HG03175 (cell line): ENCODE measurements at regions not wholly inside any gene's neighbourhood (a gene's known extent, or its start where the extent isn't known, plus 50 kb on each side); places are given as distances from the start of the nearest gene placed in this dataset.

Source experiments
- ATAC-seq: cut with Tn5 transposase; IDR thresholded peaks from one replicate; pipeline ENCODE4 v1.9.1; 2021; ENCODE audit warnings: mild to moderate bottlenecking, moderate library complexity; ENCODE audit not compliant: unreplicated experiment

DNA sequence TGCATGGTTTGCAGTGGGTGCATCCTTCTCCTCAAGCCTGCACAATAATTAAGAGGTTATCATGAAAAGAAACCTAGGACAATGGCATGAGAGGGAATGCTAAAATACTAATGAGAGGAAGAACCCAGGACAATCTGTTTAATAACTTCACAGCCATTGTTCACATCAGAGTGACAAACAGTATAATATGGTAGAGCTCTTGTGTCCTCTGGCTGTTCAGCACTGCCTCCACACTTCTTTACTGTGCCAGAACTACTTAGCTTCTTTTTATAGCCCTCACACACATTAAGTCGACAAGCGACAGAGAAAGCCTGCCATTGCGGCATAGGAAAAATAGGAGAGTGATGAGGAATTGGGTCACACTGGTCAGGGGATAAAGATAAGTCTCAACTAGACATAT is 65.0 kb upstream of the MEIS2 start:
- ATAC-seq = no peak

DNA sequence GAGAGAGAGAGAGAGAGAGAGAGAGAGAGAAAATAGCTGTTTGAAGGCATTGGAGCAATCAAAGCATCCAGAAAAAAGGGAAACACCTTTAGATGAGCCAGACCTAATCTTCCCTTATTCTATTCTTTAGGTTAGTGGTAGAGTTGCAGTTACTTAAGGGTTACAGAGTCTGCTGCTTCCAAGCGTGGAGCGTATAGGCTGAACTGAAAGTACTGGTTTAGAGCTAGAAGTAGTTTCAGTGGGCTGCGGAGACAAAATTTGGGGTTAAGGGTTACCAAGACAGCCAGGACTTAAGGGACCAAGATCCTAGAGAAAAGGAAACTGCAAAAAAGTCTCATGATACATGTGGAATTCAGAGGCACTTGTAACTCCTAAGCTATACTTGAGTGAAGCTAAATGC is 66.1 kb upstream of the MEIS2 start:
- ATAC-seq = no peak

DNA sequence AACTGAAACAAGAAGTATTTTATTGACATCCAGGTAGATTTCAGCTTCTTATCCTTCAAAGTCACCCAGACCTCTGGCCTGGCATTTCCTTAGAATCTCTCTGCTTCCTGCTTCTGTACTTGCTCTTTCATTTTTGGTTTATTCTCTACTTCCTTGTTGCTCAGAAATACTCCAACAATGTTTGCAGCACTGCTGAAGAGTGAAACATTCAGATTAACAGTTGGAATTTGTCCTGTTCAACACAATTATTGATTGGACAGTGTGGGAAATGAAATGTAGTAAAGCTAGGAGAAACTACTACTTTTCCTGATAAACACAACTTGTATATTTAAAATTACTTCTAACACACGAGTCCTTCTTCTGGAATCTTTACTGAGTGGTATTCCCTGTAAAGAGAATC is 81.0 kb upstream of the MEIS2 start:
- no peak for ATAC-seq

DNA sequence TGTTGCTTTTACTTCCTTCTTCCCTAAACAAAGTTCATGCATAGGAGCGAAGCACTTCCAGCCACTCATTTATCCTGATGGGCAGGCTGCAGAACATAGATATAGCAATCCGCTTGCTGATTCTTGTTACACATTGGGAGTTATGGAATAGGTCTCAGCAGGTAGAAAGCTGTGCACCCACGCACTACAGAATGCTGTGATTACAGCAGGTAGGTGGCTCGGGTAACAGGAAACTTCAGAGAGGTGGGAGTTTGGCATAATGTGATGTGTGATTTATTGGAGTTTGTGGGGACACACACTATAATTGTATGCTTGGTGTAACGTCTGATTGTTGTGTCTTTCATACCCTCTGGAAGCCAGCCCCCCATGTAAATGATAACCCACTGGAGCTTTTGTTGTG is 99.2 kb upstream of the MEIS2 start:
- no peak for ATAC-seq

DNA sequence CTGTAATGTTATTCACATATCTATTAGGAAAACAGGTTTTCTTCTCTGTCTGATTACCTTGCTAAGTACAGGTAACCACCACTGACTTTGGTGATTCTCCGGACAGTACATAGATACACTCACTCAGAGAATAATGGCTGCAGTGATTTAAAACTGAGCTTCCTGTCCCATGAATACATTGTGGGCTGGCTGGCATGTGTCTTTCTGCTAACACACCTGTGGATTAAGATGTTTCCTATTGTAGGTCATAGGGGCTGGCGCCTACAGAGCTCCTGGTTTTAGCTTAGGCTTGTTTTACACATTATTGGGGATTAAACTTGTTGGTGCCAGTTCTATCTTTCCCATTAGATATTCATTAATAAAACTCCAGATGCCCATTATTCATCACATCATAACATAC is 102.7 kb upstream of the MEIS2 start:
- no peak for ATAC-seq

DNA sequence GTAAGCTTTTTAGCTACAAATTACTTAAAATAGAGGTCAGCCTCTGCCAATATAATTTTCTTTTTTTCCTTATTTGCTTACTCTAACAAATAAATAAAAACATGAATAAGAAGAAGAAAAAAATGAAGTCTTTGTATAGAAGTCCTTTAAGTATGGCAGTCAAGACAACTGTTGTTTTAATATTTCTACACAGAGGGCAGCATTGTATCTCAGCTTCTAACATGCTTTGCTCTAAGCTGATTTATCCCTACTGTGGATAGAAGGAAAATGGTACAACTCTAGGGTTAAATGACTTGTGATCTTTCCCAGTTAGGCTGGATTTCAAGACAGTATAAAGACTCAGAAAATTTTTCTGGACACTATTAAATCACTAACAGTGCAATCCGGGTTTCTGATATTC is 104.3 kb upstream of the MEIS2 start:
- ATAC-seq = no peak

DNA sequence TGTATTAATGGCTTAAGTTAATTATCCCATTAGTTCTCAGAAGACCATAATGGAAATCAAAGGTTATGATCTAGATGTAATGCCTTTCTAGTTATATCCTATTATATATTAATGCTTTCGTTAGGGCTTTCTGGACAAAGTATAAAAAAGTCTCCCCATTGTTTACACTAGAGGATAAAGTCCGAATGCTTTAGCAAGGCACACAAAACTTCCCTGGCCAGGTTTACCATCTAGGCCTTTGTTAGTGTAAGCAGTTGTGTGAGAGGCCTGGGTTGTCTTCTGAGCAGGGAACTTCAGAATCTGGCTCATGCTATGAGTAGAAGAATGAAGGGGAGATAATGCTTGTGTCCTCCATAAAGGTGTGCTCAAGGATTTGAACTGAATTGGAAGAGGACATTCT is 106.3 kb upstream of the MEIS2 start:
- no peak for ATAC-seq

DNA sequence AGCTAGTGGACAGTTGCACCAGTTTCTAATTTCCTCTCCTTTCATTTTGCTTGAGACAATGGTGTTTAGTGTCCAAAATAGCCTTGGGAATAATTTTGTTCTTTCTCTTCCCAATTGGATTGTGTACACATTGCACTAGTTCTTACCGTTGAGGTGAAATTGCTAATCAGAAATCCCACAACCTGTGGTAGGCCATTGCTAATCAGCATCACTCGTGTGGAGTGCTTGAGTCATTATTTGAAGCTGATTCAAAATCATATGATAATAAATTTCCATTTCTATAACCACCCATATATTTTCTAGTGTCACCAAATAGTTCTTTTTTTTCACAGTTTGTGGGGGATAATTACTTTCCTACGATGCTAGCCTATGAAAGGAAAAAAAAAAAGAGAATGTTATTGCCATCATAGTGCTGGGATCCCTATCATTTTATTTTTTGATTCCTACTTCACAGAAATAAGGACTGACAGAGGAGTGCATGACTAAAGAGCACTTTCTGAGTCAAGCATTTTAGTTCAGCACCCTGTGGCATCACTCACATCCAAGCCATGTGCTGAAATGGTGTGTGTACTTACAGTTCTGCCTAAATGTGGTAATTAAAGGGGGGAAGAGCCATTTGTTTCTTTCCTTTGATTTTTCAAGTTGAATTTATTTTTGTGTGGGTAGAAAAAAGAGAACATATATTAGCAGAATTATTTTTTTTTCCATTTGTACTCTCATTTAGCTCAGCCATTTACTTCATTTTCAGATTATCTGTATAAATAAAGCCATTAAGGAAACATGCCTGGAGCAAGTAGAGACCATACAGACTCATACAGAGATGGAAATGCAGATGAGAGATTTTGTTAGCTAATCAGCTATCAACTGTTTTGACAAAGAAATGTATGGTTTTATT is 108.0 kb upstream of the MEIS2 start:
- ATAC-seq = no peak

DNA sequence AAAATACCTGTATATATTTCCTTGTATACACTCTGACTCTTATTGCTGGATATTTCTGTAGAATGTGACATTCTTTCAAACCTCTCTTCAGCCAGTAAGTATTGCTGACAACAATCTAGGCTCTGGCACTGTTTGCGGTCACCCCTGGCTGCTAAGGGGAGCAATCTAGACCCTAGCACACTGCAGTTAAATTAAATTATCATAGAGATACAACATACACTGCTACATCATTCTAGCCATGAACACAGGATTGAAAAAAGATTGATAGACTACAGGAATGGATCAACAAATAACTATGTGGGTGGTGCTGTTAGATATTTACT is 108.7 kb upstream of the MEIS2 start:
- no peak for ATAC-seq

DNA sequence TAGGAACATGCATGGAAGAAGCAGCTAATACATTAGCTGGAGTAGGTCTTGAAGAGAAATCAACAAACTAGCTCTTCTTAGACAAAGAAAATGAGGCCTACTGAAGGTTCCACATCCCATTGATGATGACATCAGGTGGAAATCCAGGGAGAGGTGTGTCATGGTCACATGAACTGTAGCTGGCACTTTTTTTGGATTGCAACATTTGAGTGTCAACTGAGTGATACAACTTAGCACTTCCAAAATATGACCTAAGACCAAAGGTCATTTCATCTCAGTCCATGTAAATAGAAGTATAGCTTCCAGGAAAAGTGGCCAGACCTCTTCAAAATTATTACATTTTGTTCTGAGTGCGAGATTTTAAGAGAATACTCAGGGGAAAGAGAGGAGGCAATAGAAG is 117.2 kb upstream of the MEIS2 start:
- no peak for ATAC-seq

DNA sequence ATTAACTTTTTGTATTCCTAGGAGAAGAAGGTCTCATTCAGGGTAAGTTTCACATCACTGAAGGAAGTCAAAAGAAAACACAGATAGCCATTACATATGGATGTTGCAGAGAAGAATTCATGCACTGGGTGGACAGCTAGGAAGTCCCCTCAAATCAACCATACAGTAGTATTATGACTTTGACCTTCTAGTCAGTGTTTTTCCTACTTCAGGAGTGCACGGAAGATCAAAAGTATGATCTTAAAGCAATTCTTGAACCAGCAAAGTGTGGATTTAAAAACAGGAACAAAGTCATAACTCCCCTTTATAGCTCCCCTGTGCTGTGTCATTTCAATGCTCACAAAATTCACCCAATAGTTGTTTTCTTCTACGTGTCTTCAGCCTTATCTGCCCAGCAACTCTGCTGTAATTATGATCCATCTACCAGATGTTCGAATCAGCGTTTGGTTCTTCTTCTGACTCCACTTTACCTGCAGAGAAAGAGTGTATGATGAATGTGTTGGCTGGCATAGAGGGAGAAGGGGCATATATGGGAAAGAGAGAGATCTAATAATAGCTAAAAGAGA is 118.1 kb upstream of the MEIS2 start:
- no peak for ATAC-seq

DNA sequence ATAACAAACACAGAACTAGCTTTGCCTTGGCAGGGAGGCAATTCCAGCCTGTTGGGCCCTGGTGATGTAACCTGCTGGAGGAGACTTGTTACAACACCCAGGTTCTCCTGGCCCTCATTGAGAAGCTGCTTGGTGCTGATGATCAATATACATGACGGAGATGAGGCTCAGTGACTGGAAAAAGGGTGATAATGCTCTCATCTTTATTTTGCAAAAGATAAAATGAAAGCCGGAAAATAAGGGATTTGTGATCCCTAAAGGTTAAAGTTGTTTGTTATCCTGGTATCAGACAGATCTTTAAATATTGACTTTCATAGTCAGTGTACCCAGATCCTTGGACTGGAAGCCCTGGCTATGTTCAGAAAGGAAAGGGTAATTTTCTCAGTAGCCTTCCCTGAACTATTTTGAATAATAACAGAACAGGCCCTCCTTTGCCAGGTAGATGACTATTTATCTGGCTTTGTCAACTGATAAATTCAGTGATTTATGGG is 118.9 kb upstream of the MEIS2 start:
- no peak for ATAC-seq

DNA sequence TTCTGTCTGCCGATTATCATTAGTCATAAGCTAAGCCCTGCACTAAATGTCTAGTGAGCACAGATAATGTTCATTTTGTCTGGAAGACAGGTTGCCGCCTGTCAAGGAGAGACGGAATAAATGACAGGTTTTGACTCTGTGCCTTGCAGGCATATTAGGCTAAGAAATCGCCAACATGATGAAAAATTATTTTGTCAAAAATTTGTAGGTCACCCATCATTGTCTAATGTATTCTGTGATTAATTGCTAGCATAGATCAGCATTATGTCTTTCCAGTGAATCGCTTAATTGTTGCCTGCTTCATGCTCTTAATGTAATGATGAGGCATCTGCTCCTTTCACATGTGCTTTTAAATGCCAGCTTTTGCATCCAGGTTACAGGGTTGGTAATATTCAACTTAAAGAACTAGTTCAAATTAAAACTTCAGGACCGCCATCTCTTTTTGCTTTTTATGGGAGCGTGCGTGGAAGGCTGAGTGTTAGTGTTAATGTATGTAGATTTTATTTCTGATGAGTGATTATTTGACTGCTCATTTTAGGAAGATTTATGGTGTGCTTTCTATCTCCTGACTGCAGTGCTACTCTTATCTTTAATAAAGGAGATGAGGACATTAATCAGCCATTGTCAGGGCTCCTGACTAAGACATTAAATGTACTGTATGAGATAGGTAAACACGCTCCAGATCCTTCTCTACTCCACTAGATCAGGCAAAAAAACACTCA is 120.8 kb upstream of the MEIS2 start:
- ATAC-seq = no peak

DNA sequence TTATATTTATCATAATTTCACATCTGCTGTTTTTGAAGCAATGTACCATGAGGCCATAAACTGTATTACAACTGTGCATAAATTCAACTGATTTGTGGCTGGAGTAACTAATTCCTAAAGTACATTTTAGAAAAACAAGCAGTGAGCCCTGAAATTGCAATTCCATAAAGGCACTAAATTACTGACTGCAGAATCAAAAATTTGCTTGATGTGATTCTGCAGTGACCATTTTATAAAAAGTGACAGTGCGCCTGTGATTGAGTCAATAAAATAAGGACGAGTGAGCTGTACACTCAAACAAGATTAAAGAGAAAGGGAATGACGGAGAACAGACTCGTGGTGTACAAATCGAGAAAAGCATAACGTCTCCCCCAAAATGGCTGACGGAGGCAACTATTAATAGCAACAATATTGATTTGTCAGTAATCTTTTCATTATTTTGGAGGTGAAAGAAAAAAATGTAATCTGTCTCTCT is 121.4 kb upstream of the MEIS2 start:
- ATAC-seq = no peak

DNA sequence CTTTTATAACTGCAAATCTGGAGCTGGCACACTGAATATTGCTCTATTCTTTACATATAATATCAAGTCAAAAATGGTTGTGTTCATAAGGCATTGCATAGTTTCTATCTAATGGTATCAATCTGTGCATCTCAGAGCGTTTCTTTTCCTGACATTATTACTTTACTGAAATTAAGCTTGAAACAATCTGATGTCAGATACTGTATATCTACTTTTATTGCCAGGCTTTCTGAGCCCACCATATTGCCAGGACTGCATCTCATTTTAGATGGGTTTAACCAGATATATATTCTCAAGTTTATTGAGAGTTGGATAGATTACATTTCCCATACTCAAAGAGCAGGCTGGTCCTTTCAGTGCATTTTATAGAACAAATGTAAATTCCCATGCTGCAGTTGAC is 122.7 kb upstream of the MEIS2 start:
- ATAC-seq = no peak

DNA sequence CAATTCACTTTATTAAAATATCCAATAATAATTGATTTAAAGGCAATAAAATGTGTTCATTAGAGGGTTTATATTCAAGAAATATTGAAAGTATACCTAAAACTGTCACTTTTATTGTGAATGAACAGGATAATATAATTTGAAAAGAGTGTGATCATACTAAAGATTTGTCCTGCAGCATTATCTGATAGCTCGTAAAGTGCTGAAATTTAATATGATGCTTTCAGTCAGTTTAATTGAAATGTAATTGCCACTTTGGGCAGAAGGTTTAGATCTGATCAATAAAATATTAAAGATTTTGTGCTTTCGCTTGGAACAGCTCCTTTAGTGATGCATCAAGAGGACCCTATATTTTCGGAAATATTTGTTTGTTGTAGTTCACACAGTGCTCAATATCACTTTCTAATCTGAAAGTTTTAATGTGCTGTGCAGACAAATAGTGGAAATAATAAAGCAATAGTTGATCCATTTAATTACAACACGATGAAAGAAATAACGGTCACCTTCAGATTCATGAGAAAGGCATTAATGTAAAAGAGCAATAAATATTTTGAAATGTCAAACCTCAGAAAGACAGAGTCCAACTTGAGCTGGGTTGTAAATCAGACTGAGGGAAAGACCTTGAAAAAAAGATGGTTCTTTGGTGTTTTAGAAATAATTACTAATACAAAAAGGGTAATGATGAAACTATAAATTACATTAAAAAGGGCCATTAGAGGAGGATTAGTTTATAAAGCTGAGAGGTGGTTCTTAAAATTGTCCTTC is 129.7 kb upstream of the MEIS2 start:
- ATAC-seq = no peak

DNA sequence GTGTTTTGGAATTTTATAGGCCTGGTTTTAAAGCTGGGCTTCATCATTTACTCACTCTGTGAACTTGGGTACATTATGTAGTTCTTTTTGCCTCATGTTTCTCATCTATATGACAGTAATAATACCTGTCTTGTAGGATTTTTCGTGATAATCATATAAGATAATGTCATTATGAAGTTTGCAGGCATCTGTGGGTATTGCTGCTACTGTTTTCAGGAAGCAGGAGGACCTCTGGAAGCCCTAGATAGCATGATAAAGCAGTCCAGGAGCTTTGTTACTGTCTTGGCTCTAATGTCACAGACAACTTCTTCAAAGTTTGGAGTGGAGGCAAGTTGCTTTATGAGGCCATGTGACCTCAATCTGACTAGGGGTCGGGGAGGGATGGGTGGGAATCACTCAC is 145.0 kb upstream of the MEIS2 start:
- ATAC-seq = no peak

DNA sequence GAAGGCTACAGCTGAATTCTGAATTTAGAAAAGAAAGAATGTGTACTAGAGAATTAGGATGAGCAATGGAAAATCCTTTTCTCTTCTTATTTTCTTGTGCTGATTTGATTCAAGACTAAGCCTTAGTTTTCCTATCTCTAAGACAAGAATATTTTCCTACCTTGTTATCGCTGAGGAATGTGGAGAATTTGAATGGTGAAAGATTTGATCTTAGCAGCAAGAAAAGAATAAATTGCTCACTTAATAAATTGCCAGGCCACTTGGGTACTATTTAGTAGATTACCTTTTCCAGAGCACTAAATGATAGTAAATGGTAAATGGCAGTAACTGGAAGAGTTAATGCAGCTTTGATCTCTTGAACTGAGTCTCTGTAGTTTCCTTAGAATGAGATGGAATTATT is 145.7 kb upstream of the MEIS2 start:
- no peak for ATAC-seq

DNA sequence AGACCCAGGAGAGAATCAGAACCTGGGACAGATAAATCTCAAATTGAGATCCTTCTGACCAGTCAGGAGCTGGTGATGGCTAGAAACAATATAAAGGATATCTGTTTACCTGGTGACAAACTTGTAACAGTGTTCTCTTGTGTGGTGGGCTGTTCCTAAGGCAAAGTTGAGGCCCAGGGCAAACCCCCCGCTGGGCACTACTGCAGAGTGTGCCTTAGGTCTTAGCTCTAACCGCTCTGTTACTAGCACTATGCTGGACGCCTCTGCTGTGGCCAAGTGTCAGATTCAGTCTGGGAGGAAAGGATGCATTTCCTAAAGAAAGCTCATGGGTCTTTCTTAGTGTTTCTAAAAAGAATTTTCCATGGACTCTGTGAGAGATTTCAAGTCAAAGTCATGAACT is 146.5 kb upstream of the MEIS2 start:
- no peak for ATAC-seq

DNA sequence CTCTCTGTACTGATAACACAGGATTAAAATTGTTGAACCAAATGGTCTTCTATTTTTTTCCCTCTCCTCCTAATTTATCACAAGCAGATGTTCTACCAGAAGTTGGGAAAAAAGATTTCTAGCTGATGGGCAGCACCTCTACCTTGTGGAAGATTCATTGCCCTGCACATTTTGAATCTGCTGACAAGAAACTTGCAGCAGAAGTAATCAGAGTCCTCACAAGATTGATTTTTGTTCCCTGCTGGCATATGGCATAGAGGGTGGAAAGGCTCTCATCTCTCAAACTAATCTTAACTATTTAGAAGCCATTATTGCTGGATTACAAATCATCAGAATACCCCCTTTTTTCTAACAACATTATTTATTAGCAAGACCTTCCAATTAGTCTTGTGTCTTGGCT is 148.9 kb upstream of the MEIS2 start:
- no peak for ATAC-seq

DNA sequence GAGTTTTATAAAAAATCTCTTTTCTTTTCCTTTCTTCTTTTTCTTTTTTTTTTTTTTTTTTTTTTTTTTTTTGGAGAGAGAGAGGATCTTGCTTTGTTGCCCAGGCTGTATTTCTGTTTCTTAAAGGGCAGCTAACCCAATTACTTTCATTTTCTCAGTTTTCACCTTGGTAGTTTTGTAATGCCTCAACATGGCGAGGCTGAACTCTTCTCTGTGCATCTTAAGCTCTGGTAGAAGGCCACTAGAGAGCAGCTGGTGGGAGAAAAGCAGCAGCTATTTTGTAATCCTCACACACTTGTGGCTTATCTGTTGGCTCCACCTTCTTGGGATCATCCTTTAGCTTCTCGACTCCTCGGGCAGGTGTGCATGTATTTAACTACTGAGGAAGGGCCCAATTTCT is 152.2 kb upstream of the MEIS2 start:
- ATAC-seq = no peak
